ENCODE measurements at regions not wholly inside any gene's neighbourhood (a gene's known extent, or its start where the extent isn't known, plus 50 kb on each side); places are given as distances from the start of the nearest gene placed in this dataset.

DNA sequence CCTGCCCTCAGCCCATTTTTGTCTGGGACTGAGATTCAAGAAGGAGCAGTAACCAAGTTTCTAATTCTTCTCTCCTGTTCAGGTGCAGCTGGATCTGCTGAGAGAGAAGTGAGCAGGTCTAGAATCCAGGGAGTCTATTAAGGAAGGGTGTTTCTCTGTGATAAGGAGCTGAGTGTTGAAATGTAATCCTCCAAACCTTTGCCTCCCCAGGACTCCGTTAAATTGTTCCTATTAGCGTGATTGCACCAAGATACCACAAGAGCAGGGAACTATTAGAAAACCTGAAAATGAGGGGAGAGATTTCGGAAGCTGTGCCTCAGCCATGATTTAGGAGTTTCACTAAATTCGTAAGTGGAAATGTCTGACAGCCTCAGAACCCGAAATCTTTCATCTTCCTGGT is 192.6 kb downstream of the EBLN2 start:
- TF ChIP-seq POLR2A (IDR thresholded peaks at IDR 0.05) (no peak), POLR2AphosphoS5 (IDR thresholded peaks at IDR 0.05) (no peak)
